ENCODE measurements at regions not wholly inside any gene's neighbourhood (a gene's known extent, or its start where the extent isn't known, plus 50 kb on each side); places are given as distances from the start of the nearest gene placed in this dataset.
A peak's percentile ranks its signal among the peaks of the same experiment; 100 is the strongest.

GRCh38 chr13:77981281-77981881, 62.8 kb upstream of the EDNRB start:
- no peak for DNase-seq
- H3K27ac ChIP-seq, result peak overlapping the region in 7 of 8 donors; percentile 1 to 70 (median 41)

GRCh38 chr13:77980592-77980991, 62.0 kb upstream of the EDNRB start:
- WGBS, 5 donors, result 69 to 83% (median 76%) methylated on average over 2 of the region's 2 CpGs
- intact Hi-C loops (cut with DNase I; ENCODE audit: low total_unique reads), result no loop called here
- H3K27ac ChIP-seq, result peak overlapping the region in 7 of 8 donors; percentile 3 to 70 (median 41)
- no peaks in the 10 kb centered on the region for H3K27me3 ChIP-seq (replicated peaks in 1 of 7)
- H3K4me3 ChIP-seq, result no peak overlapping the region
- no peak for DNase-seq
- H3K36me3 ChIP-seq, result no peaks in the 10 kb centered on the region
- H3K9me3 ChIP-seq, result peaks cover 0 to 6% (median 0%) of the 10 kb centered on the region in 8 donors
- H3K4me1 ChIP-seq, result no peaks in the 10 kb centered on the region
- TF ChIP-seq POLR2A (IDR thresholded peaks at IDR 0.05) (no peak), POLR2AphosphoS5 (IDR thresholded peaks at IDR 0.05) (no peak)
- TF ChIP-seq, protein P1, sequence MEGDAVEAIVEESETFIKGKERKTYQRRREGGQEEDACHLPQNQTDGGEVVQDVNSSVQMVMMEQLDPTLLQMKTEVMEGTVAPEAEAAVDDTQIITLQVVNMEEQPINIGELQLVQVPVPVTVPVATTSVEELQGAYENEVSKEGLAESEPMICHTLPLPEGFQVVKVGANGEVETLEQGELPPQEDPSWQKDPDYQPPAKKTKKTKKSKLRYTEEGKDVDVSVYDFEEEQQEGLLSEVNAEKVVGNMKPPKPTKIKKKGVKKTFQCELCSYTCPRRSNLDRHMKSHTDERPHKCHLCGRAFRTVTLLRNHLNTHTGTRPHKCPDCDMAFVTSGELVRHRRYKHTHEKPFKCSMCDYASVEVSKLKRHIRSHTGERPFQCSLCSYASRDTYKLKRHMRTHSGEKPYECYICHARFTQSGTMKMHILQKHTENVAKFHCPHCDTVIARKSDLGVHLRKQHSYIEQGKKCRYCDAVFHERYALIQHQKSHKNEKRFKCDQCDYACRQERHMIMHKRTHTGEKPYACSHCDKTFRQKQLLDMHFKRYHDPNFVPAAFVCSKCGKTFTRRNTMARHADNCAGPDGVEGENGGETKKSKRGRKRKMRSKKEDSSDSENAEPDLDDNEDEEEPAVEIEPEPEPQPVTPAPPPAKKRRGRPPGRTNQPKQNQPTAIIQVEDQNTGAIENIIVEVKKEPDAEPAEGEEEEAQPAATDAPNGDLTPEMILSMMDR (IDR thresholded peaks at IDR 0.05 in 8 of 11, conservative IDR thresholded peaks at IDR 0.05 in 3 of 11), result no peak

More at GRCh38 chr13:77981281-77981881, 62.8 kb upstream of the EDNRB start:
- TF ChIP-seq POLR2AphosphoS5 (IDR thresholded peaks at IDR 0.05), result no peak
- TF ChIP-seq, protein P1 (IDR thresholded peaks at IDR 0.05 in 8 of 11, conservative IDR thresholded peaks at IDR 0.05 in 3 of 11), result no peak
- TF ChIP-seq POLR2A (IDR thresholded peaks at IDR 0.05), result no peak
- 69 to 86% (median 83%) methylated on average over 1 of the region's 1 CpG for WGBS, 5 donors
- H3K27me3 ChIP-seq (replicated peaks in 1 of 7), result no peaks in the 10 kb centered on the region
- intact Hi-C loops (cut with DNase I; ENCODE audit: low total_unique reads), result no loop called here
- no peaks in the 10 kb centered on the region for H3K36me3 ChIP-seq
- no peak overlapping the region for H3K4me3 ChIP-seq
- peaks cover 0 to 6% (median 0%) of the 10 kb centered on the region in 8 donors for H3K9me3 ChIP-seq
- H3K4me1 ChIP-seq, result no peaks in the 10 kb centered on the region

- peaks cover 0 to 6% (median 0%) of the 10 kb centered on the region in 8 donors for H3K9me3 ChIP-seq
- H3K27ac ChIP-seq, result peak overlapping the region in 6 of 8 donors; percentile 3 to 70 (median 42)
- WGBS, 5 donors, result 85 to 94% (median 89%) methylated on average over 3 of the region's 3 CpGs
- intact Hi-C loops (cut with DNase I; ENCODE audit: low total_unique reads), result no loop called here
- H3K4me3 ChIP-seq, result no peak overlapping the region
- no peaks in the 10 kb centered on the region for H3K36me3 ChIP-seq
- no peak for TF ChIP-seq POLR2AphosphoS5 (IDR thresholded peaks at IDR 0.05)
- TF ChIP-seq, protein P1 (IDR thresholded peaks at IDR 0.05 in 8 of 11, conservative IDR thresholded peaks at IDR 0.05 in 3 of 11), result no peak
- TF ChIP-seq POLR2A (IDR thresholded peaks at IDR 0.05), result no peak
- no peak for DNase-seq
- no peaks in the 10 kb centered on the region for H3K27me3 ChIP-seq (replicated peaks in 1 of 7)
- H3K4me1 ChIP-seq, result no peaks in the 10 kb centered on the region
Measured at GRCh38 chr13:77979721-77980385, 61.2 kb upstream of the EDNRB start.

DNA sequence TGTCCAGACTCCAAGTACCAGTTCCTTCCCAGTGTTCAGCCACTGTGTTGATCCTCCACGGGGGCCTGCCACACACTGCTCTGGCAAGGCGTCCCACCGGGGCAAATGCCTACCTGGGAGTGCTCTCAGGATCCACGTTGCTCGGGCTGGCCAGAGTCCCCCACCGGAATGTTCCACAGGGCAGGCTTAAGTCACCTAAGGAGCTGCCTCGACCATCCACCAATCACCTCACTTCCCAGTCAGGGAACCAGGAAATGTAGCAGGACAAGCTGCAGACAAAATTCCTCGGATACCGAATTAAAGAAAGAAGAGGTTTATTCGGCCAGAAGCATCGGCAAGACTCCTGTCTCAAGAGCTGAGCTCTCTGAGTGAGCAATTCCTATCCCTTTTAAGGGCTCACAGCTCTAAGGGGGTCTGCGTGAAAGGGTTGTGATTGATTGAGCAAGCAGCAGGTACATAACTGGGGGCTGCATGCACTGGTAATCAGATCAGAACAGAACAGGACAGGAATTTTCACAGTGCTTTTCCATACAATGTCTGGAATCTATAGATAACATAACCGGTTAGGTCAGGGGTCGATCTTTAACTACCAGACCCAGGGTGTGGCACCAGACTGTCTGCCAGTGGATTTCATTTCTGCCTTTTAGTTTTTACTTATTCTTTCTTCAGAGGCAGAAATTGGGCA, 56.9 kb upstream of the EDNRB start:
- intact Hi-C loops (cut with DNase I; ENCODE audit: low total_unique reads), result no loop called here
- 82 to 93% (median 92%) methylated on average over 11 to 14 of the region's 14 CpGs for WGBS, 5 donors
- Histone ChIP-seq H3K27me3 (replicated peaks in 1 of 7) (no peaks in the 10 kb centered on the region), H3K4me1 (no peaks in the 10 kb centered on the region), H3K36me3 (no peaks in the 10 kb centered on the region), H3K9me3 (peaks cover 0 to 6% (median 0%) of the 10 kb centered on the region in 8 donors), H3K4me3 (no peak overlapping the region), H3K27ac (no peak overlapping the region)
- no peak for DNase-seq
- no peak for TF ChIP-seq POLR2A (IDR thresholded peaks at IDR 0.05)
- TF ChIP-seq, protein P1 (IDR thresholded peaks at IDR 0.05 in 8 of 11, conservative IDR thresholded peaks at IDR 0.05 in 3 of 11), result no peak
- TF ChIP-seq POLR2AphosphoS5 (IDR thresholded peaks at IDR 0.05), result no peak
